IPS-NIHi7 (cell line): ENCODE measurements at regions not wholly inside any gene's neighbourhood (a gene's known extent, or its start where the extent isn't known, plus 50 kb on each side); places are given as distances from the start of the nearest gene placed in this dataset.

Experiments
- DNase-seq: peaks from one replicate; pipeline ENCODE4 v3.0.0; 2012; ENCODE audit warnings: mixed read lengths; ENCODE audit errors: extremely low spot score

- peak; percentile 55 for DNase-seq
Observed at GRCh38 chr2:104521247-104521646, 332.7 kb upstream of the POU3F3 start.

GRCh38 chr2:104523921-104524320 is 330.0 kb upstream of the POU3F3 start:
- no peak for DNase-seq

GRCh38 chr2:104528101-104528500 is 325.8 kb upstream of the POU3F3 start:
- DNase-seq: no peak

- DNase-seq: no peak
Observed at GRCh38 chr2:104531122-104531521, 322.8 kb upstream of the POU3F3 start.

- DNase-seq: no peak
Observed at GRCh38 chr2:104537116-104537515, 316.8 kb upstream of the POU3F3 start.

- no peak for DNase-seq
Observed at GRCh38 chr2:104538077-104538476, 315.8 kb upstream of the POU3F3 start.

GRCh38 chr2:104539649-104540048 is 314.3 kb upstream of the POU3F3 start:
- DNase-seq: no peak

GRCh38 chr2:104545055-104545454 is 308.9 kb upstream of the POU3F3 start:
- no peak for DNase-seq

GRCh38 chr2:104546537-104546936 is 307.4 kb upstream of the POU3F3 start:
- DNase-seq: no peak

GRCh38 chr2:104547221-104547620 is 306.7 kb upstream of the POU3F3 start:
- no peak for DNase-seq

- DNase-seq: no peak
Observed at GRCh38 chr2:104561251-104561650, 292.7 kb upstream of the POU3F3 start.

GRCh38 chr2:104562537-104562936 is 291.4 kb upstream of the POU3F3 start:
- DNase-seq: peak; percentile 22

- DNase-seq: peak; percentile 31
Observed at GRCh38 chr2:104563398-104563996, 290.4 kb upstream of the POU3F3 start.

- no peak for DNase-seq
Observed at GRCh38 chr2:104568247-104568646, 285.7 kb upstream of the POU3F3 start.

GRCh38 chr2:104570259-104570658 is 283.7 kb upstream of the POU3F3 start:
- no peak for DNase-seq

GRCh38 chr2:104572834-104573233 is 281.1 kb upstream of the POU3F3 start:
- no peak for DNase-seq

GRCh38 chr2:104574367-104574766 is 279.5 kb upstream of the POU3F3 start:
- DNase-seq: no peak

GRCh38 chr2:104577143-104577542 is 276.8 kb upstream of the POU3F3 start:
- no peak for DNase-seq

- DNase-seq: no peak
Observed at GRCh38 chr2:104582471-104582870, 271.4 kb upstream of the POU3F3 start.

GRCh38 chr2:104583811-104584210 is 270.1 kb upstream of the POU3F3 start:
- peak; percentile 26 for DNase-seq

- peak; percentile 26 for DNase-seq
Observed at GRCh38 chr2:104584393-104584792, 269.5 kb upstream of the POU3F3 start.

GRCh38 chr2:104595576-104595975 is 258.3 kb upstream of the POU3F3 start:
- no peak for DNase-seq

GRCh38 chr2:104597942-104598341 is 256.0 kb upstream of the POU3F3 start:
- DNase-seq: no peak

GRCh38 chr2:104598636-104599035 is 255.3 kb upstream of the POU3F3 start:
- no peak for DNase-seq
